GM12878 (cell line): ENCODE measurements at regions not wholly inside any gene's neighbourhood (a gene's known extent, or its start where the extent isn't known, plus 50 kb on each side); places are given as distances from the start of the nearest gene placed in this dataset.

Experiments
- CTCF ChIP-seq, 3 experiments: IDR thresholded peaks in 2 of 3; conservative IDR thresholded peaks in 1 of 3; 2 replicates each; pipeline ENCODE4 v1.5.1; 2011; ENCODE audit warnings: low read depth in 3 of 3, low read length in 3 of 3, mild to moderate bottlenecking in 3 of 3, control low read depth in 2 of 3, moderate library complexity in 2 of 3, inconsistent platforms in 1 of 3, mixed read lengths in 1 of 3; ENCODE audit not compliant: control insufficient read depth in 2 of 3, insufficient read depth in 1 of 3; ENCODE audit errors: extremely low read depth in 1 of 3
- FOXM1 ChIP-seq: IDR thresholded peaks from 2 replicates; pipeline ENCODE4 v1.6.1; 2012; ENCODE audit warnings: low read depth, mild to moderate bottlenecking, inconsistent platforms, low read length, moderate library complexity
- JUND ChIP-seq: IDR thresholded peaks from 2 replicates; pipeline ENCODE4 v1.6.1; 2012; ENCODE audit warnings: low read depth, mild to moderate bottlenecking, low read length, improper control_type of control experiment, moderate library complexity
- POLR2A ChIP-seq: IDR thresholded peaks from 2 replicates; pipeline ENCODE4 v1.6.1; 2011; ENCODE audit warnings: low read depth, mild to moderate bottlenecking, low read length
- POLR2AphosphoS5 ChIP-seq: IDR thresholded peaks from 2 replicates; pipeline ENCODE4 v1.6.1; 2011; ENCODE audit warnings: mild to moderate bottlenecking, low read length, inconsistent platforms
- SREBF2 ChIP-seq: IDR thresholded peaks from 2 replicates; pipeline ENCODE4 v1.6.1; 2012; ENCODE audit warnings: mild to moderate bottlenecking, low read length
- ZNF24 ChIP-seq: fragments of 450-650 bp; IDR thresholded peaks from 2 replicates; pipeline ENCODE4 v1.6.1; 2017; ENCODE audit warnings: antibody characterized with exemption, mild to moderate bottlenecking
- TF ChIP-seq, protein P1 (sequence below): IDR thresholded peaks from 2 replicates; pipeline ENCODE4 v1.6.1; 2011; ENCODE audit warnings: low read depth, low read length, improper control_type of control experiment, borderline replicate concordance
- TF ChIP-seq, protein P2 (sequence below): IDR thresholded peaks from 2 replicates; pipeline ENCODE4 v1.6.1; 2012; ENCODE audit warnings: improper control_type of control experiment, low read depth, low read length; ENCODE audit not compliant: insufficient replicate concordance

GRCh38 chr6:135782546-135782945, 69.0 kb upstream of the PDE7B start:
- TF ChIP-seq CTCF (IDR thresholded peaks at IDR 0.05 in 2 of 3, conservative IDR thresholded peaks at IDR 0.05 in 1 of 3; ENCODE audit: control insufficient read depth in 2 of 3, extremely low read depth in 1 of 3, insufficient read depth in 1 of 3, low read depth in 3 of 3, low read length in 3 of 3): no peak
- TF ChIP-seq, protein P1, sequence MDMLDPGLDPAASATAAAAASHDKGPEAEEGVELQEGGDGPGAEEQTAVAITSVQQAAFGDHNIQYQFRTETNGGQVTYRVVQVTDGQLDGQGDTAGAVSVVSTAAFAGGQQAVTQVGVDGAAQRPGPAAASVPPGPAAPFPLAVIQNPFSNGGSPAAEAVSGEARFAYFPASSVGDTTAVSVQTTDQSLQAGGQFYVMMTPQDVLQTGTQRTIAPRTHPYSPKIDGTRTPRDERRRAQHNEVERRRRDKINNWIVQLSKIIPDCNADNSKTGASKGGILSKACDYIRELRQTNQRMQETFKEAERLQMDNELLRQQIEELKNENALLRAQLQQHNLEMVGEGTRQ: no peak
- no peak for TF ChIP-seq POLR2AphosphoS5
- no peak for TF ChIP-seq POLR2A
- no peak for TF ChIP-seq JUND
- no peak for TF ChIP-seq SREBF2
- TF ChIP-seq, protein P2, sequence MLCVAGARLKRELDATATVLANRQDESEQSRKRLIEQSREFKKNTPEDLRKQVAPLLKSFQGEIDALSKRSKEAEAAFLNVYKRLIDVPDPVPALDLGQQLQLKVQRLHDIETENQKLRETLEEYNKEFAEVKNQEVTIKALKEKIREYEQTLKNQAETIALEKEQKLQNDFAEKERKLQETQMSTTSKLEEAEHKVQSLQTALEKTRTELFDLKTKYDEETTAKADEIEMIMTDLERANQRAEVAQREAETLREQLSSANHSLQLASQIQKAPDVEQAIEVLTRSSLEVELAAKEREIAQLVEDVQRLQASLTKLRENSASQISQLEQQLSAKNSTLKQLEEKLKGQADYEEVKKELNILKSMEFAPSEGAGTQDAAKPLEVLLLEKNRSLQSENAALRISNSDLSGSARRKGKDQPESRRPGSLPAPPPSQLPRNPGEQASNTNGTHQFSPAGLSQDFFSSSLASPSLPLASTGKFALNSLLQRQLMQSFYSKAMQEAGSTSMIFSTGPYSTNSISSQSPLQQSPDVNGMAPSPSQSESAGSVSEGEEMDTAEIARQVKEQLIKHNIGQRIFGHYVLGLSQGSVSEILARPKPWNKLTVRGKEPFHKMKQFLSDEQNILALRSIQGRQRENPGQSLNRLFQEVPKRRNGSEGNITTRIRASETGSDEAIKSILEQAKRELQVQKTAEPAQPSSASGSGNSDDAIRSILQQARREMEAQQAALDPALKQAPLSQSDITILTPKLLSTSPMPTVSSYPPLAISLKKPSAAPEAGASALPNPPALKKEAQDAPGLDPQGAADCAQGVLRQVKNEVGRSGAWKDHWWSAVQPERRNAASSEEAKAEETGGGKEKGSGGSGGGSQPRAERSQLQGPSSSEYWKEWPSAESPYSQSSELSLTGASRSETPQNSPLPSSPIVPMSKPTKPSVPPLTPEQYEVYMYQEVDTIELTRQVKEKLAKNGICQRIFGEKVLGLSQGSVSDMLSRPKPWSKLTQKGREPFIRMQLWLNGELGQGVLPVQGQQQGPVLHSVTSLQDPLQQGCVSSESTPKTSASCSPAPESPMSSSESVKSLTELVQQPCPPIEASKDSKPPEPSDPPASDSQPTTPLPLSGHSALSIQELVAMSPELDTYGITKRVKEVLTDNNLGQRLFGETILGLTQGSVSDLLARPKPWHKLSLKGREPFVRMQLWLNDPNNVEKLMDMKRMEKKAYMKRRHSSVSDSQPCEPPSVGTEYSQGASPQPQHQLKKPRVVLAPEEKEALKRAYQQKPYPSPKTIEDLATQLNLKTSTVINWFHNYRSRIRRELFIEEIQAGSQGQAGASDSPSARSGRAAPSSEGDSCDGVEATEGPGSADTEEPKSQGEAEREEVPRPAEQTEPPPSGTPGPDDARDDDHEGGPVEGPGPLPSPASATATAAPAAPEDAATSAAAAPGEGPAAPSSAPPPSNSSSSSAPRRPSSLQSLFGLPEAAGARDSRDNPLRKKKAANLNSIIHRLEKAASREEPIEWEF: no peak
- TF ChIP-seq ZNF24: no peak
- TF ChIP-seq FOXM1: no peak
